ENCODE measurements at regions not wholly inside any gene's neighbourhood (a gene's known extent, or its start where the extent isn't known, plus 50 kb on each side); places are given as distances from the start of the nearest gene placed in this dataset.
A peak's percentile ranks its signal among the peaks of the same experiment; 100 is the strongest.
"Not testable (repeated sequence)": the region's sequence is repeated elsewhere in the genome, so short reads cannot be mapped to it uniquely, and the experiment has no call there.

- CTCF ChIA-PET: no interaction called here
- POLR2A ChIA-PET: no interaction called here
Measured at GRCh38 chr2:185284696-185285095, 453.9 kb upstream of the FSIP2 start.

GRCh38 chr2:185290012-185290411 lies 448.6 kb upstream of the FSIP2 start:
- FAIRE-seq; POLR2A ChIA-PET; DNase-seq (ENCODE audit: low read depth in 1 of 2, low spot score in 1 of 2); H3K4me1 ChIP-seq; H3K4me3 ChIP-seq; ATAC-seq; H3K27ac ChIP-seq; H3K9me3 ChIP-seq; H3K4me2 ChIP-seq: not testable (repeated sequence)
- CTCF ChIA-PET: interaction anchor here (0.5 kb wide), 1 partner anchor 43 kb away, joined by 3 read pairs; no protein-coding TSS in a partner anchor
- 24% methylated on average over 4 of the region's 6 CpGs for WGBS (ENCODE audit: missing lambda C conversion rate)

More at GRCh38 chr2:185284696-185285095, 453.9 kb upstream of the FSIP2 start:
- Histone ChIP-seq H3K4me1 (no peaks in the 10 kb centered on the region), H3K27ac (no peak overlapping the region), H3K9me3 (no peaks in the 10 kb centered on the region), H3K4me2 (no peak overlapping the region), H3K4me3 (no peak overlapping the region)
- DNase-seq (ENCODE audit: low read depth in 1 of 2, low spot score in 1 of 2) (no peak), FAIRE-seq (no peak), ATAC-seq (no peak)
- TF ChIP-seq EHF (CRISPR knock-in tag; IDR thresholded peaks at IDR 0.05) (no peak), ZNF302 (CRISPR knock-in tag; IDR thresholded peaks at IDR 0.05) (no peak), E2F6 (IDR thresholded peaks at IDR 0.05; ENCODE audit: borderline replicate concordance, low read depth) (no peak), RARB (CRISPR knock-in tag; IDR thresholded peaks at IDR 0.05) (no peak), MYC (IDR thresholded peaks at IDR 0.05; ENCODE audit: borderline replicate concordance, low read length) (no peak), CBX8 (IDR thresholded peaks at IDR 0.05) (no peak)

GRCh38 chr2:185291035-185291647 lies 447.5 kb upstream of the FSIP2 start:
- no peak overlapping the region for H3K4me3 ChIP-seq
- WGBS (ENCODE audit: missing lambda C conversion rate): 60% methylated on average over 7 of the region's 7 CpGs
- TF ChIP-seq POLR2AphosphoS2 (conservative IDR thresholded peaks at IDR 0.05; ENCODE audit: low read length) (no peak), HOXB13 (CRISPR knock-in tag; IDR thresholded peaks at IDR 0.05; ENCODE audit: low read depth) (no peak), MAZ (IDR thresholded peaks at IDR 0.05; ENCODE audit: borderline replicate concordance, low read depth, low read length) (no peak), USF2 (IDR thresholded peaks at IDR 0.05) (no peak), MAX (IDR thresholded peaks at IDR 0.05) (no peak), E2F6 (IDR thresholded peaks at IDR 0.05; ENCODE audit: borderline replicate concordance, low read depth) (no peak), EHMT2 (IDR thresholded peaks at IDR 0.05; ENCODE audit: low read depth) (no peak), TFCP2L1 (CRISPR knock-in tag; IDR thresholded peaks at IDR 0.05) (no peak), HOXA7 (CRISPR knock-in tag; IDR thresholded peaks at IDR 0.05) (no peak), RARB (CRISPR knock-in tag; IDR thresholded peaks at IDR 0.05) (no peak), KDM1A (IDR thresholded peaks at IDR 0.05; ENCODE audit: low read depth) (no peak), ZSCAN20 (CRISPR knock-in tag; IDR thresholded peaks at IDR 0.05) (no peak), HMGXB4 (CRISPR knock-in tag; IDR thresholded peaks at IDR 0.05; ENCODE audit: borderline replicate concordance) (no peak), HEYL (CRISPR knock-in tag; IDR thresholded peaks at IDR 0.05) (no peak), HDAC2 (IDR thresholded peaks at IDR 0.05) (no peak)
- ChIA-PET CTCF (interaction anchor here (0.7 to 1.5 kb wide), 3 partner anchors 9 to 36 kb away, joined by 3 to 5 read pairs (median 3); no protein-coding TSS in a partner anchor), POLR2A (no interaction called here)
- no peak overlapping the region for H3K4me2 ChIP-seq
- FAIRE-seq (no peak), ATAC-seq (peak in 1 of 2 experiments; percentile 82; a peak in 3 of 6 replicates), DNase-seq (ENCODE audit: low read depth in 1 of 2, low spot score in 1 of 2) (peak in 1 of 2 experiments; percentile 41)
- H3K27ac ChIP-seq: no peak overlapping the region
- H3K4me1 ChIP-seq: no peaks in the 10 kb centered on the region
- no peaks in the 10 kb centered on the region for H3K9me3 ChIP-seq

All from A549 (cell line).